HCT116 (cell line): ENCODE measurements at regions not wholly inside any gene's neighbourhood (a gene's known extent, or its start where the extent isn't known, plus 50 kb on each side); places are given as distances from the start of the nearest gene placed in this dataset.

Source experiments
- ATAC-seq: fragments of 200-7000 bp; cut with Tn5 transposase; 2 replicates; pipeline ENCODE4 v1.9.1; 2020; ENCODE audit warnings: mild to moderate bottlenecking, moderate library complexity
- BruUV-seq: library from RNA; stranded (reverse); fragments of 400-500 nt; replicated peaks from 2 replicates; lab custom pipeline; 2021; lab: Mats Ljungman, UMichigan
- CTCF ChIA-PET: fragments of 300-600 bp; sonication (Branson Sonifier 250); formaldehyde crosslinking; loops from one replicate; lab custom pipeline; 2021; ENCODE audit warnings: antibody characterized with exemption; lab: Charles Lee
- POLR2A ChIA-PET: fragments of 300-600, 350-600 bp; sonication (Branson Sonifier 250); formaldehyde crosslinking; loops from one replicate; lab custom pipeline; 2021; ENCODE audit warnings: antibody characterized with exemption; lab: Charles Lee
- RAD21 ChIA-PET, 2 experiments: fragments of 300-600 bp; sonication (Branson Sonifier 250); formaldehyde crosslinking; loops; one replicate each; lab custom pipeline; 2023; ENCODE audit warnings: low total read pairs in 2 of 2; ENCODE audit not compliant: uncharacterized antibody in 2 of 2, unreplicated experiment in 2 of 2, low non-redundant PET in 1 of 2; lab: Charles Lee
- DNase-seq: peaks from one replicate; pipeline ENCODE4 v3.0.0-alpha.2; 2010; ENCODE audit warnings: low read depth, low spot score
- H2AFZ ChIP-seq: fragments of 200-600 bp; shearing (Covaris generic), sonication (generic); 2 replicates; pipeline ENCODE4 v1.6.1; 2017; ENCODE audit warnings: low read depth, mixed run types, mixed read lengths, antibody characterized with exemption, low read length; ENCODE audit not compliant: poor library complexity, severe bottlenecking
- H3K27ac ChIP-seq: 2 replicates; pipeline ENCODE4 v1.5.1; 2012; ENCODE audit warnings: low read depth, low read length
- H3K27me3 ChIP-seq: fragments of 200-600 bp; sonication (generic); 2 replicates; pipeline ENCODE4 v1.6.1; 2016; ENCODE audit warnings: mixed run types, low read length, mixed read lengths; ENCODE audit not compliant: insufficient read depth
- H3K36me3 ChIP-seq, 2 experiments: fragments of 200-500 bp in 1 of 2; fragments of 200-600 bp in 1 of 2; sonication (Bioruptor generic) in 1 of 2; sonication (generic) in 1 of 2; 2 replicates each; pipeline versions ENCODE4 v1.5.1 to v1.6.1; 2014 to 2016; ENCODE audit warnings: low read length in 2 of 2, inconsistent platforms in 1 of 2, mixed read lengths in 1 of 2, mixed run types in 1 of 2; ENCODE audit not compliant: insufficient read depth in 2 of 2, control insufficient read depth in 1 of 2
- H3K4me1 ChIP-seq, 2 experiments: fragments of 200-600 bp in 1 of 2; sonication (generic) in 1 of 2; 2 replicates each; pipeline versions ENCODE4 v1.5.1 to v1.6.1; 2012 to 2017; ENCODE audit warnings: low read length in 2 of 2, inconsistent platforms in 1 of 2, mild to moderate bottlenecking in 1 of 2, mixed read lengths in 1 of 2, mixed run types in 1 of 2, moderate library complexity in 1 of 2; ENCODE audit not compliant: insufficient read depth in 2 of 2, control insufficient read depth in 1 of 2
- H3K4me2 ChIP-seq: fragments of 200-600 bp; sonication (generic); 2 replicates; pipeline ENCODE4 v1.6.1; 2017; ENCODE audit warnings: mixed run types, low read length, mixed read lengths
- H3K4me3 ChIP-seq, 2 experiments: fragments of 200-600 bp in 1 of 2; sonication (generic) in 1 of 2; replicated peaks in 1 of 2; 2 replicates each; pipeline ENCODE4 v1.5.1; 2011 to 2016; ENCODE audit warnings: low read length in 2 of 2, control low read depth in 1 of 2, low read depth in 1 of 2, mild to moderate bottlenecking in 1 of 2, mixed read lengths in 1 of 2, mixed run types in 1 of 2
- H3K79me2 ChIP-seq: fragments of 200-600 bp; sonication (generic); 2 replicates; pipeline ENCODE4 v1.6.1; 2017; ENCODE audit warnings: mild to moderate bottlenecking, mixed run types, low read length, moderate library complexity, mixed read lengths; ENCODE audit not compliant: insufficient read depth
- H3K9ac ChIP-seq: fragments of 200-600 bp; sonication (generic); 2 replicates; pipeline ENCODE4 v1.6.1; 2016; ENCODE audit warnings: low read length, mixed read lengths
- H3K9me2 ChIP-seq: fragments of 200-600 bp; sonication (generic), shearing (Covaris generic); 2 replicates; pipeline ENCODE4 v1.6.1; 2017; ENCODE audit warnings: mixed run types, mild to moderate bottlenecking, moderate library complexity; ENCODE audit not compliant: insufficient read depth
- H3K9me3 ChIP-seq, 2 experiments: fragments of 200-500 bp in 1 of 2; fragments of 200-600 bp in 1 of 2; sonication (Bioruptor generic) in 1 of 2; sonication (generic) in 1 of 2; 2 replicates each; pipeline ENCODE4 v1.6.1; 2014 to 2017; ENCODE audit warnings: low read length in 2 of 2, mixed read lengths in 2 of 2, inconsistent platforms in 1 of 2, low read depth in 1 of 2, mild to moderate bottlenecking in 1 of 2, mixed run types in 1 of 2, moderate library complexity in 1 of 2; ENCODE audit not compliant: control insufficient read depth in 1 of 2, insufficient read depth in 1 of 2
- H4K20me1 ChIP-seq: fragments of 200-600 bp; sonication (generic), shearing (Covaris generic); 2 replicates; pipeline ENCODE4 v1.6.1; 2017; ENCODE audit warnings: mixed run types, mild to moderate bottlenecking, moderate library complexity; ENCODE audit not compliant: insufficient read depth
- CBX3 ChIP-seq: IDR thresholded peaks from 2 replicates; pipeline ENCODE4 v1.6.1; 2012; ENCODE audit warnings: low read depth
- CEBPB ChIP-seq: IDR thresholded peaks from 2 replicates; pipeline ENCODE4 v1.6.1; 2012; ENCODE audit warnings: low read depth
- CTCF ChIP-seq, 3 experiments: fragments of 200-600 bp in 1 of 3; sonication (generic) in 1 of 3; IDR thresholded peaks in 2 of 3; conservative IDR thresholded peaks in 1 of 3; 2 replicates each; pipeline ENCODE4 v1.5.1; 2012 to 2017; ENCODE audit warnings: low read depth in 2 of 3, low read length in 2 of 3, antibody characterized with exemption in 1 of 3, borderline replicate concordance in 1 of 3, control low read depth in 1 of 3, mild to moderate bottlenecking in 1 of 3, mixed read lengths in 1 of 3, mixed run types in 1 of 3, moderate library complexity in 1 of 3; ENCODE audit not compliant: insufficient read depth in 1 of 3
- EGR1 ChIP-seq: IDR thresholded peaks from 2 replicates; pipeline ENCODE4 v1.6.1; 2012; ENCODE audit warnings: low read depth
- EZH2 ChIP-seq: fragments of 200-600 bp; sonication (generic); IDR thresholded peaks from 2 replicates; pipeline ENCODE4 v1.6.1; 2017; ENCODE audit warnings: antibody characterized with exemption, mixed run types
- FOSL1 ChIP-seq: IDR thresholded peaks from 2 replicates; pipeline ENCODE4 v1.6.1; 2012; ENCODE audit warnings: low read depth
- POLR2AphosphoS5 ChIP-seq: IDR thresholded peaks from 2 replicates; pipeline ENCODE4 v1.6.1; 2011; ENCODE audit warnings: mild to moderate bottlenecking, low read depth, low read length, moderate library complexity
- RAD21 ChIP-seq: IDR thresholded peaks from 2 replicates; pipeline ENCODE4 v1.6.1; 2012; ENCODE audit warnings: low read depth, mild to moderate bottlenecking
- SRF ChIP-seq: IDR thresholded peaks from 2 replicates; pipeline ENCODE4 v1.6.1; 2012; ENCODE audit warnings: low read depth
- TCF7L2 ChIP-seq: IDR thresholded peaks from 2 replicates; pipeline ENCODE4 v1.7.0; 2011; ENCODE audit warnings: borderline replicate concordance, inconsistent platforms; ENCODE audit not compliant: insufficient read depth, insufficient read length; ENCODE audit errors: extremely low read depth
- YY1 ChIP-seq: IDR thresholded peaks from 2 replicates; pipeline ENCODE4 v1.6.1; 2011; ENCODE audit warnings: low read length, low read depth, moderate library complexity, mild to moderate bottlenecking; ENCODE audit not compliant: insufficient replicate concordance; ENCODE audit errors: extremely low read depth
- ZBTB33 ChIP-seq: IDR thresholded peaks from 2 replicates; pipeline ENCODE4 v1.6.1; 2011; ENCODE audit warnings: mild to moderate bottlenecking, low read length, moderate library complexity; ENCODE audit not compliant: insufficient replicate concordance; ENCODE audit errors: extremely low read depth
- ZFX ChIP-seq: fragments of 450-650 bp; IDR thresholded peaks from 2 replicates; pipeline ENCODE4 v1.6.1; 2017
- ZNF274 ChIP-seq: fragments of 200-500 bp; sonication (Bioruptor generic); IDR thresholded peaks from 2 replicates; pipeline ENCODE4 v1.6.1; 2014; ENCODE audit warnings: mild to moderate bottlenecking, low read depth, low read length, inconsistent platforms
- intact Hi-C: fragments of 100-400 bp; cut with micrococcal nuclease; formaldehyde crosslinking; loops from 2 replicates; pipeline ENCODE4 v1.10.0; 2022
- TF ChIP-seq, protein P1 (sequence below): IDR thresholded peaks from 2 replicates; pipeline ENCODE4 v1.6.1; 2012; ENCODE audit warnings: low read depth

GRCh38 chr5:158561562-158562190, 538.0 kb downstream of the EBF1 start (continued):
- TF ChIP-seq ZBTB33, result no peak
- no peak for TF ChIP-seq RAD21
- TF ChIP-seq EGR1, result no peak
- TF ChIP-seq YY1, result no peak
- TF ChIP-seq EZH2, result no peak
- TF ChIP-seq ZNF274, result no peak
- TF ChIP-seq ZFX, result no peak
- no peak for TF ChIP-seq CBX3
- TF ChIP-seq FOSL1, result no peak
- TF ChIP-seq POLR2AphosphoS5, result no peak

DNA sequence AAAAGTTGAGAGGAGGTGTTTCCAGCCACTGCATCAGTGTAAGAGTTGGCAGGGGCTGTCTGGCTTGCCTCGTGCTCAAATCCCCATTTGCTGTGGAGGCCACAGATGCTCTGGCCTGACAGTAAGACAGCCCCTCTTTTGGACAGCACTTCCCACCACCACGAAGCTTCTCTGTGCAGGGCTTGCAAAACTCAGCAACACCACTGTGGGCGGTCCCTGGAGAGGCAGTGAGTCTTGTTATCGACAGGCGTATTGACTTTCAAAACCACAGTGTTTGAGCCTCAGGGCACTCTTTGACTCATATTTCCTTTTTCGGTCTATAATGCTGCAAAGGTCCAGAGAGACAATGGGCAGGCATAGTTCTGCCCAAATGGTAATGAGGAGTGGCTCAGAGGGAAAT, 539.5 kb downstream of the EBF1 start:
- no peak overlapping the region for H3K4me3 ChIP-seq
- no TSS peak for BruUV-seq
- H3K9me2 ChIP-seq, result no peaks in the 10 kb centered on the region
- H3K36me3 ChIP-seq, result no peaks in the 10 kb centered on the region
- no peak overlapping the region for H3K4me2 ChIP-seq
- intact Hi-C loops, result no loop called here
- ChIA-PET CTCF (no interaction called here), RAD21 (no interaction called here), POLR2A (no interaction called here)
- no peaks in the 10 kb centered on the region for H3K9me3 ChIP-seq
- H3K79me2 ChIP-seq, result no peaks in the 10 kb centered on the region
- H3K9ac ChIP-seq, result no peak overlapping the region
- H3K27me3 ChIP-seq, result no peaks in the 10 kb centered on the region
- no peak for DNase-seq
- H4K20me1 ChIP-seq, result no peaks in the 10 kb centered on the region
- H3K27ac ChIP-seq, result no peak overlapping the region
- ATAC-seq, result no peak
- no peak overlapping the region for H2AFZ ChIP-seq
- no peaks in the 10 kb centered on the region for H3K4me1 ChIP-seq
- TF ChIP-seq ZNF274 (no peak), EGR1 (no peak), SRF (no peak), CEBPB (no peak), FOSL1 (no peak), TCF7L2 (no peak), CTCF (IDR thresholded peaks at IDR 0.05 in 2 of 3, conservative IDR thresholded peaks at IDR 0.05 in 1 of 3; ENCODE audit: borderline replicate concordance in 1 of 3, insufficient read depth in 1 of 3, low read depth in 2 of 3, low read length in 2 of 3) (no peak), YY1 (no peak)
- TF ChIP-seq, protein P1, sequence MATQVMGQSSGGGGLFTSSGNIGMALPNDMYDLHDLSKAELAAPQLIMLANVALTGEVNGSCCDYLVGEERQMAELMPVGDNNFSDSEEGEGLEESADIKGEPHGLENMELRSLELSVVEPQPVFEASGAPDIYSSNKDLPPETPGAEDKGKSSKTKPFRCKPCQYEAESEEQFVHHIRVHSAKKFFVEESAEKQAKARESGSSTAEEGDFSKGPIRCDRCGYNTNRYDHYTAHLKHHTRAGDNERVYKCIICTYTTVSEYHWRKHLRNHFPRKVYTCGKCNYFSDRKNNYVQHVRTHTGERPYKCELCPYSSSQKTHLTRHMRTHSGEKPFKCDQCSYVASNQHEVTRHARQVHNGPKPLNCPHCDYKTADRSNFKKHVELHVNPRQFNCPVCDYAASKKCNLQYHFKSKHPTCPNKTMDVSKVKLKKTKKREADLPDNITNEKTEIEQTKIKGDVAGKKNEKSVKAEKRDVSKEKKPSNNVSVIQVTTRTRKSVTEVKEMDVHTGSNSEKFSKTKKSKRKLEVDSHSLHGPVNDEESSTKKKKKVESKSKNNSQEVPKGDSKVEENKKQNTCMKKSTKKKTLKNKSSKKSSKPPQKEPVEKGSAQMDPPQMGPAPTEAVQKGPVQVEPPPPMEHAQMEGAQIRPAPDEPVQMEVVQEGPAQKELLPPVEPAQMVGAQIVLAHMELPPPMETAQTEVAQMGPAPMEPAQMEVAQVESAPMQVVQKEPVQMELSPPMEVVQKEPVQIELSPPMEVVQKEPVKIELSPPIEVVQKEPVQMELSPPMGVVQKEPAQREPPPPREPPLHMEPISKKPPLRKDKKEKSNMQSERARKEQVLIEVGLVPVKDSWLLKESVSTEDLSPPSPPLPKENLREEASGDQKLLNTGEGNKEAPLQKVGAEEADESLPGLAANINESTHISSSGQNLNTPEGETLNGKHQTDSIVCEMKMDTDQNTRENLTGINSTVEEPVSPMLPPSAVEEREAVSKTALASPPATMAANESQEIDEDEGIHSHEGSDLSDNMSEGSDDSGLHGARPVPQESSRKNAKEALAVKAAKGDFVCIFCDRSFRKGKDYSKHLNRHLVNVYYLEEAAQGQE, result no peak
